ENCODE measurements at regions not wholly inside any gene's neighbourhood (a gene's known extent, or its start where the extent isn't known, plus 50 kb on each side); places are given as distances from the start of the nearest gene placed in this dataset.

- TF ChIP-seq EZH2phosphoT487 (IDR thresholded peaks at IDR 0.05; ENCODE audit: low read length): no peak
- no peak for TF ChIP-seq EZH2 (optimal IDR thresholded peaks at IDR 0.05; ENCODE audit: low read depth, low read length)
- TF ChIP-seq CTCF (IDR thresholded peaks at IDR 0.05; ENCODE audit: low read length): no peak
- Histone ChIP-seq H3K9ac (ENCODE audit: low read length) (no peak overlapping the region), H3K9me2 (replicated peaks; ENCODE audit: insufficient read depth, low read length) (no peaks in the 10 kb centered on the region), H3F3A (ENCODE audit: insufficient read depth, low read length) (no peaks in the 10 kb centered on the region), H3K27me3 (replicated peaks; ENCODE audit: insufficient read depth, low read length) (no peaks in the 10 kb centered on the region), H3K9me3 (replicated peaks; ENCODE audit: insufficient read depth, low read length) (no peaks in the 10 kb centered on the region), H3K4me3 (ENCODE audit: low read length) (no peak overlapping the region), H3K27ac (ENCODE audit: low read length) (no peak overlapping the region), H3K36me3 (replicated peaks; ENCODE audit: insufficient read depth, low read length) (no peaks in the 10 kb centered on the region), H4K20me1 (ENCODE audit: insufficient read depth, low read length) (no peaks in the 10 kb centered on the region), H3K4me1 (ENCODE audit: low read length) (no peaks in the 10 kb centered on the region), H2AFZ (ENCODE audit: low read length) (no peak overlapping the region), H3K79me2 (ENCODE audit: low read length) (no peaks in the 10 kb centered on the region), H3K4me2 (ENCODE audit: low read depth, low read length) (no peak overlapping the region)
- no peak for DNase-seq
Observed at GRCh38 chr16:77617996-77618395, 104.3 kb upstream of the NUDT7 start.

DNA sequence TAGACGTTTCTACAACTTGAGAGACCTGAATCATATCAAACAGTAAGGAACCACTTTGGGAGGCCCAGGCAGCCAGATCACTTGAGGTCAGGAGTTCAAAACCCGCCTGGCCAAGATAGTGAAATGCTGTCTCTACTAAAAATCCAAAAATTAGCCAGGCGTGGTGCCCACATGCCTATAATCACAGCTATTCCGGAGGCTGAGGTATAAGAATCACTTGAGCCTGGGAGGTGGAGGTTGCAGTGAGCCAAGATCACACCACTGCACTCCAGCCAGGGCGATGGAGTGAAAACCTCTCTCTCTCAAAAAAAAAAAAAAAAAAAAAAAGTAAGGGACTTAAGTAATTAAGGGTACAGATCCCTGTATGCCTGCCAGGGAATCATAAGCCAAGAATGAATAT lies 103.4 kb upstream of the NUDT7 start:
- no peaks in the 10 kb centered on the region for H3K9me2 ChIP-seq (replicated peaks; ENCODE audit: insufficient read depth, low read length)
- H3K4me3 ChIP-seq (ENCODE audit: low read length): no peak overlapping the region
- H3K36me3 ChIP-seq (replicated peaks; ENCODE audit: insufficient read depth, low read length): no peaks in the 10 kb centered on the region
- no peaks in the 10 kb centered on the region for H3K27me3 ChIP-seq (replicated peaks; ENCODE audit: insufficient read depth, low read length)
- H3F3A ChIP-seq (ENCODE audit: insufficient read depth, low read length): 0 out of 2 replicates have a peak, but pooled peaks cover 3% of the 10 kb centered on the region
- no peaks in the 10 kb centered on the region for H3K79me2 ChIP-seq (ENCODE audit: low read length)
- no peaks in the 10 kb centered on the region for H3K9me3 ChIP-seq (replicated peaks; ENCODE audit: insufficient read depth, low read length)
- no peak overlapping the region for H3K4me2 ChIP-seq (ENCODE audit: low read depth, low read length)
- TF ChIP-seq EZH2 (optimal IDR thresholded peaks at IDR 0.05; ENCODE audit: low read depth, low read length) (no peak), EZH2phosphoT487 (IDR thresholded peaks at IDR 0.05; ENCODE audit: low read length) (no peak), CTCF (IDR thresholded peaks at IDR 0.05; ENCODE audit: low read length) (no peak)
- no peaks in the 10 kb centered on the region for H3K4me1 ChIP-seq (ENCODE audit: low read length)
- no peak overlapping the region for H3K9ac ChIP-seq (ENCODE audit: low read length)
- no peak for DNase-seq
- H3K27ac ChIP-seq (ENCODE audit: low read length): no peak overlapping the region
- H4K20me1 ChIP-seq (ENCODE audit: insufficient read depth, low read length): no peaks in the 10 kb centered on the region
- H2AFZ ChIP-seq (ENCODE audit: low read length): no peak overlapping the region

DNA sequence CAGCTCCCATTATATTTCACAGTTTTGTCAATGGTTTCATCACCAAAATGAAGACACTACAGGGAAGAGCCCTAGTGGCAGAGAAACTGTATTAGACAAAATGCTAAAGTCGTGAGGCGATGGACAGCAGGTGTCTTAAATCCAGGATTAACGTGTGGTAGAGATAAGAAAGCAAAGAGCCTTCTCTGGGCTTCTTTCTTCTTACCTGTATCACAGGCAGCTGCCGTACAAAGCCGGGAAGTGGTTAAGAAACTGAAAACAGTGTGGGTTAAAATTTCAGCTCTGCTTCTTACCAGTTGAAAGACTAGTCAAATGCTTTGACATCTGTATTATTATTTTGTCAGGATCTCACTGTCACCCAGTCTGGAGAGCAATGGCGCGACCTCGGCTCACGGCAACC lies 98.2 kb upstream of the NUDT7 start:
- no peaks in the 10 kb centered on the region for H3K79me2 ChIP-seq (ENCODE audit: low read length)
- no peak overlapping the region for H3K9ac ChIP-seq (ENCODE audit: low read length)
- peak; percentile 62 for DNase-seq
- no peak overlapping the region for H3K4me3 ChIP-seq (ENCODE audit: low read length)
- peak overlapping the region; percentile 16; the same call in 1 of the 2 replicates for H3K27ac ChIP-seq (ENCODE audit: low read length)
- H3K27me3 ChIP-seq (replicated peaks; ENCODE audit: insufficient read depth, low read length): no peaks in the 10 kb centered on the region
- H3K9me3 ChIP-seq (replicated peaks; ENCODE audit: insufficient read depth, low read length): no peaks in the 10 kb centered on the region
- H2AFZ ChIP-seq (ENCODE audit: low read length): no peak overlapping the region
- H3K4me2 ChIP-seq (ENCODE audit: low read depth, low read length): no peak overlapping the region
- no peaks in the 10 kb centered on the region for H3K4me1 ChIP-seq (ENCODE audit: low read length)
- TF ChIP-seq CTCF (IDR thresholded peaks at IDR 0.05; ENCODE audit: low read length): peak; percentile 14; the same call in 1 of the 2 replicates
- no peak for TF ChIP-seq EZH2phosphoT487 (IDR thresholded peaks at IDR 0.05; ENCODE audit: low read length)
- no peaks in the 10 kb centered on the region for H3K36me3 ChIP-seq (replicated peaks; ENCODE audit: insufficient read depth, low read length)
- no peaks in the 10 kb centered on the region for H3K9me2 ChIP-seq (replicated peaks; ENCODE audit: insufficient read depth, low read length)
- H4K20me1 ChIP-seq (ENCODE audit: insufficient read depth, low read length): no peaks in the 10 kb centered on the region
- peaks cover 3% of the 10 kb centered on the region; the same call in 1 of the 2 replicates for H3F3A ChIP-seq (ENCODE audit: insufficient read depth, low read length)
